OCI-LY3 (cell line): ENCODE measurements at regions not wholly inside any gene's neighbourhood (a gene's known extent, or its start where the extent isn't known, plus 50 kb on each side); places are given as distances from the start of the nearest gene placed in this dataset.
"Not testable (repeated sequence)": the region's sequence is repeated elsewhere in the genome, so short reads cannot be mapped to it uniquely, and the experiment has no call there.

Experiments used
- H2AFZ ChIP-seq: fragments of 200-600, 300-600 bp; shearing (Covaris generic); 2 replicates; pipeline ENCODE4 v1.6.0; 2014; ENCODE audit warnings: antibody characterized with exemption, low read depth, low read length
- H3K27ac ChIP-seq: fragments of 200-600, 300-600 bp; sonication (generic); 2 replicates; pipeline ENCODE4 v1.5.1; 2014; ENCODE audit warnings: mild to moderate bottlenecking, low read length, moderate library complexity, mixed read lengths
- H3K27me3 ChIP-seq: fragments of 200-600, 300-600 bp; sonication (generic); 2 replicates; pipeline ENCODE4 v1.6.1; 2014; ENCODE audit warnings: low read depth, low read length, mixed read lengths
- H3K36me3 ChIP-seq: fragments of 200-600, 300-600 bp; sonication (generic); replicated peaks from 2 replicates; pipeline ENCODE3; 2014; ENCODE audit warnings: low read depth, low read length, mixed read lengths
- H3K4me1 ChIP-seq: fragments of 300-600, 200-600 bp; sonication (generic); 2 replicates; pipeline ENCODE4 v1.6.1; 2014; ENCODE audit warnings: low read length, mixed read lengths
- H3K4me2 ChIP-seq: fragments of 200-600, 300-600 bp; sonication (generic); 2 replicates; pipeline ENCODE4 v1.6.1; 2014; ENCODE audit warnings: low read length, mixed read lengths
- H3K4me3 ChIP-seq: fragments of 300-600, 200-600 bp; sonication (generic); 2 replicates; pipeline ENCODE4 v1.5.1; 2014; ENCODE audit warnings: antibody characterized with exemption, mild to moderate bottlenecking, low read length, moderate library complexity
- H3K79me2 ChIP-seq: fragments of 300-600, 200-600 bp; shearing (Covaris generic); 2 replicates; pipeline ENCODE4 v1.6.1; 2014; ENCODE audit warnings: mild to moderate bottlenecking, low read length, mixed read lengths
- H3K9ac ChIP-seq: fragments of 300-600, 200-600 bp; shearing (Covaris generic); 2 replicates; pipeline ENCODE4 v1.6.0; 2014; ENCODE audit warnings: mild to moderate bottlenecking, low read length, moderate library complexity
- H3K9me3 ChIP-seq: fragments of 200-600, 300-600 bp; shearing (Covaris generic); 2 replicates; pipeline ENCODE4 v1.6.1; 2014; ENCODE audit warnings: low read length, mixed read lengths; ENCODE audit not compliant: insufficient read depth
- H4K20me1 ChIP-seq: fragments of 200-600, 300-600 bp; sonication (generic); 2 replicates; pipeline ENCODE4 v1.6.1; 2016; ENCODE audit warnings: low read length, mixed read lengths; ENCODE audit not compliant: insufficient read depth
- CTCF ChIP-seq: fragments of 200-600, 300-600 bp; sonication (generic); IDR thresholded peaks from 2 replicates; pipeline ENCODE4 v1.5.1; 2014; ENCODE audit warnings: antibody characterized with exemption, low read length, low read depth
- EZH2phosphoT487 ChIP-seq: fragments of 200-600 bp; shearing (Covaris generic); IDR thresholded peaks from 2 replicates; pipeline ENCODE4 v1.6.1; 2018; ENCODE audit warnings: antibody characterized with exemption, mixed run types, low read depth

GRCh38 chr2:67899187-67899586 is 163.6 kb downstream of the C1D start:
- H3K9ac ChIP-seq = no peak overlapping the region
- no peaks in the 10 kb centered on the region for H3K79me2 ChIP-seq
- no peak overlapping the region for H2AFZ ChIP-seq
- no peaks in the 10 kb centered on the region for H3K36me3 ChIP-seq
- H3K4me1 ChIP-seq = no peaks in the 10 kb centered on the region
- H3K27ac ChIP-seq = no peak overlapping the region
- H4K20me1 ChIP-seq = no peaks in the 10 kb centered on the region
- H3K4me2 ChIP-seq = no peak overlapping the region
- H3K4me3 ChIP-seq = no peak overlapping the region
- no peak for TF ChIP-seq EZH2phosphoT487
- no peaks in the 10 kb centered on the region for H3K9me3 ChIP-seq
- H3K27me3 ChIP-seq = no peaks in the 10 kb centered on the region

GRCh38 chr2:67900826-67901225 is 162.0 kb downstream of the C1D start:
- TF ChIP-seq EZH2phosphoT487 (no peak), CTCF (no peak)
- no peaks in the 10 kb centered on the region for H3K27me3 ChIP-seq
- no peaks in the 10 kb centered on the region for H3K4me1 ChIP-seq
- no peak overlapping the region for H3K4me3 ChIP-seq
- no peaks in the 10 kb centered on the region for H3K36me3 ChIP-seq
- H3K27ac ChIP-seq = no peak overlapping the region
- H3K4me2 ChIP-seq = no peak overlapping the region
- H3K9ac ChIP-seq = no peak overlapping the region
- H3K9me3 ChIP-seq = no peaks in the 10 kb centered on the region
- H3K79me2 ChIP-seq = no peaks in the 10 kb centered on the region
- H2AFZ ChIP-seq = no peak overlapping the region
- H4K20me1 ChIP-seq = no peaks in the 10 kb centered on the region

- Histone ChIP-seq H3K9ac (no peak overlapping the region), H3K4me3 (no peak overlapping the region), H3K4me2 (no peak overlapping the region), H3K36me3 (no peaks in the 10 kb centered on the region), H2AFZ (no peak overlapping the region), H4K20me1 (no peaks in the 10 kb centered on the region), H3K4me1 (peaks cover 2% of the 10 kb centered on the region), H3K9me3 (no peaks in the 10 kb centered on the region), H3K79me2 (no peaks in the 10 kb centered on the region), H3K27me3 (no peaks in the 10 kb centered on the region), H3K27ac (no peak overlapping the region)
- TF ChIP-seq CTCF (no peak), EZH2phosphoT487 (no peak)
Measured at GRCh38 chr2:67904566-67904965, 158.2 kb downstream of the C1D start.

GRCh38 chr2:67904966-67905365 is 157.8 kb downstream of the C1D start:
- Histone ChIP-seq H3K36me3 (no peaks in the 10 kb centered on the region), H3K4me1 (peaks cover 6% of the 10 kb centered on the region), H4K20me1 (no peaks in the 10 kb centered on the region), H3K27ac (no peak overlapping the region), H3K4me2 (no peak overlapping the region), H3K9ac (no peak overlapping the region), H3K9me3 (no peaks in the 10 kb centered on the region), H2AFZ (no peak overlapping the region), H3K79me2 (no peaks in the 10 kb centered on the region), H3K27me3 (no peaks in the 10 kb centered on the region), H3K4me3 (no peak overlapping the region)
- no peak for TF ChIP-seq EZH2phosphoT487
- no peak for TF ChIP-seq CTCF

GRCh38 chr2:67906547-67906946 is 156.3 kb downstream of the C1D start:
- H3K4me2 ChIP-seq, H3K9ac ChIP-seq, H3K36me3 ChIP-seq, H3K27ac ChIP-seq, H3K9me3 ChIP-seq, H3K79me2 ChIP-seq, H4K20me1 ChIP-seq, H3K4me3 ChIP-seq, H3K27me3 ChIP-seq, H2AFZ ChIP-seq: not testable (repeated sequence)
- H3K4me1 ChIP-seq = peaks cover 15% of the 10 kb centered on the region
